ENCODE measurements at regions not wholly inside any gene's neighbourhood (a gene's known extent, or its start where the extent isn't known, plus 50 kb on each side); places are given as distances from the start of the nearest gene placed in this dataset.
"Not testable (repeated sequence)": the region's sequence is repeated elsewhere in the genome, so short reads cannot be mapped to it uniquely, and the experiment has no call there.

GRCh38 chr14:81765651-81766275, 232.1 kb upstream of the SEL1L start:
- no peak for DNase-seq

GRCh38 chr14:81766321-81766915, 232.8 kb upstream of the SEL1L start:
- no peak for DNase-seq

- DNase-seq = no peak
Measured at GRCh38 chr14:81767266-81767995, 233.8 kb upstream of the SEL1L start.

GRCh38 chr14:81771651-81772275, 238.1 kb upstream of the SEL1L start:
- no peak for DNase-seq

GRCh38 chr14:81772381-81772780, 238.7 kb upstream of the SEL1L start:
- no peak for DNase-seq

GRCh38 chr14:81776531-81776930, 242.9 kb upstream of the SEL1L start:
- no peak for DNase-seq

- DNase-seq = not testable (repeated sequence)
Measured at GRCh38 chr14:81781798-81782197, 248.1 kb upstream of the SEL1L start.

GRCh38 chr14:81784084-81784483, 250.4 kb upstream of the SEL1L start:
- no peak for DNase-seq

GRCh38 chr14:81797315-81797714, 263.7 kb upstream of the SEL1L start:
- DNase-seq = no peak

- no peak for DNase-seq
Measured at GRCh38 chr14:81801921-81802320, 268.3 kb upstream of the SEL1L start.

- no peak for DNase-seq
Measured at GRCh38 chr14:81802341-81802740, 268.7 kb upstream of the SEL1L start.

GRCh38 chr14:81805785-81806184, 272.1 kb upstream of the SEL1L start:
- no peak for DNase-seq

- DNase-seq = no peak
Measured at GRCh38 chr14:81811705-81812269, 278.1 kb upstream of the SEL1L start.

GRCh38 chr14:81818271-81818670, 284.6 kb upstream of the SEL1L start:
- no peak for DNase-seq

GRCh38 chr14:81819344-81819743, 285.7 kb upstream of the SEL1L start:
- no peak for DNase-seq

- DNase-seq = no peak
Measured at GRCh38 chr14:81819910-81820309, 286.3 kb upstream of the SEL1L start.

GRCh38 chr14:81826081-81826480, 292.4 kb upstream of the SEL1L start:
- DNase-seq = no peak

- DNase-seq = no peak
Measured at GRCh38 chr14:81829447-81829846, 295.8 kb upstream of the SEL1L start.

- no peak for DNase-seq
Measured at GRCh38 chr14:81831128-81831820, 297.6 kb upstream of the SEL1L start.

GRCh38 chr14:81834308-81834707, 300.7 kb upstream of the SEL1L start:
- no peak for DNase-seq

- no peak for DNase-seq
Measured at GRCh38 chr14:81837304-81837703, 303.7 kb upstream of the SEL1L start.

GRCh38 chr14:81839056-81839455, 305.4 kb upstream of the SEL1L start:
- DNase-seq = no peak

- DNase-seq = no peak
Measured at GRCh38 chr14:81841346-81841745, 307.7 kb upstream of the SEL1L start.
